ENCODE measurements at regions not wholly inside any gene's neighbourhood (a gene's known extent, or its start where the extent isn't known, plus 50 kb on each side); places are given as distances from the start of the nearest gene placed in this dataset.
A peak's percentile ranks its signal among the peaks of the same experiment; 100 is the strongest.

DNA sequence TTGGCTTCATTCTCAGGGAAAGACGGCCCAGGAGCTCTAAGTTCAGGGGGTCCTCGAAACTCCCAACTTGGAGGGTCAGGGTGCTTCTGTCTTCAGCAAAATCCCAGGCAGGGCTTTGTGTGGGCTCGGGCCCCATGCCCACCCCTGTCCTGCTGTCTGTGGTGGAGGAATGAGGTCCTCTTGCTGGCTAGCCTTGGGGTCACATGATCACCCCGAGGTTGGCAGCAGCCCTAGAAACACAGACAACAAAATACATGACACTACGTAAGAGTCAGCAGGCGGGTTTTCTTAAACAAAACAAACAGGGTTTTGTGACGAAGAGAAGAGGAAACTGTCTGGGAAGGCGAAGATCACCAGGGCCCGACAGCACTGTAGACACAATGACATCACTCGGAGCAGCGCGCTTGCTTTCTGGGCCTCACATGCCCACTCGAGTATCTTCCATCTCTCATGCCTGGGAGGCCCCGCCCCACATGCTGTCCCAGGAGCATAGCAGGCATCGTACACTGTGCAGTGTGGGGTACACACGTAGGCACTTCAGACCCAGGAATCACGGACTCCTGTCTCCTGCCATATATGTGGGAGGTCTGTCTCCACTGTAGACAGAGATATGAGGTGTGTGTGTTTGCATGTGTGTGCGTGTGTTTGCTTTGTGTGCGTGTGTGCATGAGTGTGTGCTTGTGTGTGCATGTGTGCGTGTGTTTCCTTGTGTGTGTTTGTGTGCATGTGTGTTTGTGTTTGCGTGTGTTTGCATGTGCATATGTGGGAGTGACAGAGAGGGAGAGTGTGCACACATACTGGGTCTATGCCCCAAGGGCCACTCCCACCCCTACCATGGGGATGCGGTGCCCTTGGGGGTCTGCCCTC, 94.7 kb downstream of the SIK1 start:
- Histone ChIP-seq H3K27ac (no peak overlapping the region), H3K4me3 (no peak overlapping the region), H3K36me3 (no peaks in the 10 kb centered on the region), H3K9me3 (no peaks in the 10 kb centered on the region), H3K4me1 (peaks cover 0 to 6% (median 0%) of the 10 kb centered on the region in 4 donors), H3K27me3 (no peaks in the 10 kb centered on the region)
- ATAC-seq (peak in 3 of 4 donors; percentile 16 to 28 (median 27)), DNase-seq (peak in 1 of 3 donors; percentile 56)
- intact Hi-C loops (cut with DNase I) = no loop called here
- TF ChIP-seq, protein P1, sequence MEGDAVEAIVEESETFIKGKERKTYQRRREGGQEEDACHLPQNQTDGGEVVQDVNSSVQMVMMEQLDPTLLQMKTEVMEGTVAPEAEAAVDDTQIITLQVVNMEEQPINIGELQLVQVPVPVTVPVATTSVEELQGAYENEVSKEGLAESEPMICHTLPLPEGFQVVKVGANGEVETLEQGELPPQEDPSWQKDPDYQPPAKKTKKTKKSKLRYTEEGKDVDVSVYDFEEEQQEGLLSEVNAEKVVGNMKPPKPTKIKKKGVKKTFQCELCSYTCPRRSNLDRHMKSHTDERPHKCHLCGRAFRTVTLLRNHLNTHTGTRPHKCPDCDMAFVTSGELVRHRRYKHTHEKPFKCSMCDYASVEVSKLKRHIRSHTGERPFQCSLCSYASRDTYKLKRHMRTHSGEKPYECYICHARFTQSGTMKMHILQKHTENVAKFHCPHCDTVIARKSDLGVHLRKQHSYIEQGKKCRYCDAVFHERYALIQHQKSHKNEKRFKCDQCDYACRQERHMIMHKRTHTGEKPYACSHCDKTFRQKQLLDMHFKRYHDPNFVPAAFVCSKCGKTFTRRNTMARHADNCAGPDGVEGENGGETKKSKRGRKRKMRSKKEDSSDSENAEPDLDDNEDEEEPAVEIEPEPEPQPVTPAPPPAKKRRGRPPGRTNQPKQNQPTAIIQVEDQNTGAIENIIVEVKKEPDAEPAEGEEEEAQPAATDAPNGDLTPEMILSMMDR (IDR thresholded peaks at IDR 0.05) = no peak
- TF ChIP-seq POLR2A (IDR thresholded peaks at IDR 0.05) = no peak
- 62% methylated on average over 6 of the region's 22 CpGs for WGBS (ENCODE audit: insufficient coverage, low coverage, low lambda C conversion rate, missing lambda C conversion rate)

DNA sequence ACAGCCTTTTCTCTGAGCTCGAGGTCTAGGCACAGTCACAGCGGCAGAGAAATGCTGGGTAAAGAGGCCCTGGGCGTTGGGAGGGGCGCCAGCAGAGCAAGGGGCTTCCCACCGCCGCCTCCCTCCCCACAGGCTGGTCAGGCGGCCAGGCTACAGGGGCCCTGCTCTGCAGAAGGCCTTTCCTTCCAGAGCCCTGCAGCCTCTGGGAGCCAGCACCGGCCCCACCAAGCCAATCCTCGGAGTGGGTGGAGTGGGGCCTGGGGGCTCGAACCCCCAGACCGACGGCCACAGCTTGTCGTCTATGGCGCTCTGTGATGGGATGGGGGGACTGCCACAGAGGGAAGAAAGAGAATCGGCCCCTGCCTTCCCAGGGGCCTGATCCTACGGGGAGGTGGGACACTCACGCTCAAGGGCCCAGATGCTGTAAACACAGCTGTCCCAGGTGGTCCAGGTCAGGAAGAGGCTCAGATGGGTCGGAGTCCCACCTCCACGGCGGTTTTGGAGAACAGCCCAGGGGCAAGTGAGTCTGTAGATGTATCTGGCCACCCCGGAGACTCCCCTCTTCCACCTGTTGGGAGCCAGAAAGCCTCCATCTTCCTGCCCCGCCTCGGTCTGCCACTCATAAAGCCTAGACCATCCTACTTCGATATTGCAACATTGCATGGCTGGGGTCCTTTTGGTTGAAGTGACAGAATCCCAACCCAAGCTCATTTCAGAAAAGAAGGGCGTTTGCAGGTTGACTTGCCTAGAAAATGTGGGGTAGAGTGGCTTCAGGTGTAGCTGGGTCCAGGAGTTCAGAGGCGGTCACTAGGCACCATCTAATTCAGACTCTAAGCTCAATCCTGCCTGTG, 95.6 kb downstream of the SIK1 start:
- no peaks in the 10 kb centered on the region for H3K9me3 ChIP-seq
- intact Hi-C loops (cut with DNase I) = no loop called here
- H3K36me3 ChIP-seq = no peaks in the 10 kb centered on the region
- no peak overlapping the region for H3K4me3 ChIP-seq
- TF ChIP-seq, protein P1 (IDR thresholded peaks at IDR 0.05) = no peak
- no peak for TF ChIP-seq POLR2A (IDR thresholded peaks at IDR 0.05)
- H3K27ac ChIP-seq = no peak overlapping the region
- H3K27me3 ChIP-seq = no peaks in the 10 kb centered on the region
- 42% methylated on average over 5 of the region's 26 CpGs for WGBS (ENCODE audit: insufficient coverage, low coverage, low lambda C conversion rate, missing lambda C conversion rate)
- peak in 1 of 3 donors; percentile 53 for DNase-seq
- peaks cover 0 to 6% (median 0%) of the 10 kb centered on the region in 4 donors for H3K4me1 ChIP-seq
- no peak for ATAC-seq

DNA sequence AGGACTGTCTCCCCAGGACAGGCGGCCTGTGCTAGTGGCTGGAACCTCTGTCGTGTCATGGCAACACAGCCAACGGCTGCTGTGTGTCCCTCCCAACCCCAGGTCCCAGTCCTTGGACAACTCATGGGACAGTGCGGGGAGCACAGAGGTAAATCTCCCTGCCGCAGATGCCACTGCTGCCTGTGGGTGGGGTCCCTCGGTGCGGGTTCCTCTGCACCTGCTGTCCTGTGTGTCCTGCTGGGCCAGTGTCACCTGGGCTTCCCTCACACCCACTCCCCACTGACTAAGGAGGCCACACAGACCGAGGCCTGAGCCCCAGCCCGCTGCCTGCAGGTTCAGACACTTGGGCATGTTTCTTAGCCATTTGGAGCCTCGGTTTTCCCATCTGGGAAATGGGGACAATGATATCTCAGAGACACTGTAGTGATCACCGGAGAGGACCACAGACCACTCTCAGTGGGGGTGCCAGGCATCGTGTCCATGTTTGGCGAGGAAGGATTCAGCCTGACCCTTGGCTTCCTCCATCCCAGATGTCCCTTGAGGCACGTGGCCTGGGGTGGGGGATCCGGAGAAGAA, 96.5 kb downstream of the SIK1 start:
- no peak overlapping the region for H3K27ac ChIP-seq
- H3K4me1 ChIP-seq = peaks cover 0 to 6% (median 0%) of the 10 kb centered on the region in 4 donors
- no peak overlapping the region for H3K4me3 ChIP-seq
- TF ChIP-seq POLR2A (IDR thresholded peaks at IDR 0.05) = no peak
- TF ChIP-seq, protein P1 (IDR thresholded peaks at IDR 0.05) = no peak
- DNase-seq = peak in 1 of 3 donors; percentile 39
- no peaks in the 10 kb centered on the region for H3K36me3 ChIP-seq
- ATAC-seq = no peak
- 83% methylated on average over 4 of the region's 15 CpGs for WGBS (ENCODE audit: insufficient coverage, low coverage, low lambda C conversion rate, missing lambda C conversion rate)
- no peaks in the 10 kb centered on the region for H3K9me3 ChIP-seq
- intact Hi-C loops (cut with DNase I) = no loop called here
- no peaks in the 10 kb centered on the region for H3K27me3 ChIP-seq

- TF ChIP-seq, protein P1 (IDR thresholded peaks at IDR 0.05) = no peak
- TF ChIP-seq POLR2A (IDR thresholded peaks at IDR 0.05) = no peak
- WGBS (ENCODE audit: insufficient coverage, low coverage, low lambda C conversion rate, missing lambda C conversion rate) = 52% methylated on average over 7 of the region's 18 CpGs
- Histone ChIP-seq H3K27ac (no peak overlapping the region), H3K27me3 (no peaks in the 10 kb centered on the region), H3K4me1 (peaks cover 0 to 6% (median 0%) of the 10 kb centered on the region in 4 donors), H3K4me3 (no peak overlapping the region), H3K36me3 (no peaks in the 10 kb centered on the region), H3K9me3 (no peaks in the 10 kb centered on the region)
- ATAC-seq (no peak), DNase-seq (peak in 1 of 3 donors; percentile 52)
- intact Hi-C loops (cut with DNase I) = no loop called here
Observed at GRCh38 chr21:43329711-43330269, 97.1 kb downstream of the SIK1 start.
